Left ventricle myocardium superior (tissue), 1 donor: ENCODE measurements at regions not wholly inside any gene's neighbourhood (a gene's known extent, or its start where the extent isn't known, plus 50 kb on each side); places are given as distances from the start of the nearest gene placed in this dataset.

Experiments used
- ATAC-seq: fragments of 200-7000 bp; cut with Tn5 transposase; one replicate; pipeline ENCODE4 v1.9.1; 2020; ENCODE audit warnings: mild to moderate bottlenecking, moderate library complexity
- DNase-seq: peaks from one replicate; pipeline ENCODE4 v3.0.0-alpha.2; 2020
- intact Hi-C: fragments of 100-400 bp; cut with micrococcal nuclease; formaldehyde crosslinking; loops from one replicate; pipeline ENCODE4 v1.11.0; 2022
- donor health status: DM: no; HTN: yes; CAD: no; lungs with severe emphysema.

DNA sequence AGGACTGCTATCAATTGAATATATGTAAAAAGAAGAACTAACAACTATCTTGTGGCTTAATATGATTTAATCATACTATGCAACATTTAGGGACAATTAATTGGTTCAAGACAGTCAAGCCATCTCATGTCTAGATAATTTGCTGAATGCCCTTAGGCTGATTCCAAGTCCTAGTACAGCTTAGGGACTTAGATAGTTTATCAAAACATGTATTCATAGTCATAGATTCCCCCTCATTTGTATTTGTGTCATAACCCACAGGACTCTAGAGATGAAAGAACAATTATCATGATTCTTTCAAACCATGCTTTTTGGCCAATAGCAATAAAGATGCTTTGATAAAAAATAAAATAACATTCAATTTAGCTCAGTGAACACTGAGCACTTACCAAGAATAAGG, 607.6 kb downstream of the SLITRK1 start:
- DNase-seq, result no peak
- intact Hi-C loops, result no loop called here
- no peak for ATAC-seq

GRCh38 chr13:83272652-83273240, 609.5 kb downstream of the SLITRK1 start:
- DNase-seq (no peak), ATAC-seq (no peak)
- intact Hi-C loops, result no loop called here

- ATAC-seq (no peak), DNase-seq (no peak)
- intact Hi-C loops, result no loop called here
These were observed 610.2 kb downstream of the SLITRK1 start for GRCh38 chr13:83272076-83272475.

- DNase-seq (no peak), ATAC-seq (no peak)
- intact Hi-C loops, result no loop called here
These were observed 617.0 kb downstream of the SLITRK1 start for GRCh38 chr13:83265279-83265678.

- DNase-seq (no peak), ATAC-seq (no peak)
- intact Hi-C loops, result no loop called here
These were observed 633.5 kb downstream of the SLITRK1 start for GRCh38 chr13:83248751-83249150.

GRCh38 chr13:83232626-83233025, 649.6 kb downstream of the SLITRK1 start:
- intact Hi-C loops, result no loop called here
- no peak for ATAC-seq
- DNase-seq, result no peak

DNA sequence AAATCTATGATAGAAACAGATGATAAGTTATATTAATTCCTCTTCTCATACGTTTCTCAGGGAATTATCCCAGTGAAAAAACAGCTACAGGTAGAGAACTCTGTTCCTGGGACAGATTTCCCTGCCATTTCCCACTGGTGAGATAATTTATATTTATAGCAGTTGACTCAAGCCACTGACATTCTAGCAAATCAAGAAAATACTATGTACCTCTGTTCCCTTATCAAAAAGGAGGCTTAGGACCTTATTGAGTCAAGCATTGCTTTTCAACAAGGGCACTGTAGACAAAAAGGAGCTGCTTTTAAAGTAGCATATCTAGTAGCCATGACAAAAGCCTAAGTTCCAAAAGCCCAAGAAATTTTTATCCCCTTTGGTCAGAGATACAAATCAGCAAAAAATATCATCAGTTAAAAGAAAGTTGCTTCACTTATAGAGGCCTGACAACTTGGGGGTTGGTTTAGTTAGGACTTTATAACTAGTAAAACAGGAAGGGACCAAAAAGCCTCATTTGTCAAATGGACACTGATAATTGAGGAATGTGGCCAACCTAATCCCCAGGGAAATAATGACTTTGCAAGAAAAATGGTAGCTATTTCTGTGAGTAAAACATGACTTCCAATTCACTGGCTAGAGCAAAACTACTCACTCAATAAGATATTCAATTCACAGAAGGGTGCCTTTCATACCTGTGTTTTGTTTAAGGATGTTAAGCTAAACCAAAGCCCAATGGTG, 652.5 kb downstream of the SLITRK1 start:
- intact Hi-C loops, result no loop called here
- ATAC-seq, result no peak
- no peak for DNase-seq

- no peak for DNase-seq
- intact Hi-C loops, result no loop called here
- no peak for ATAC-seq
These were observed 658.7 kb downstream of the SLITRK1 start for GRCh38 chr13:83223546-83223945.

DNA sequence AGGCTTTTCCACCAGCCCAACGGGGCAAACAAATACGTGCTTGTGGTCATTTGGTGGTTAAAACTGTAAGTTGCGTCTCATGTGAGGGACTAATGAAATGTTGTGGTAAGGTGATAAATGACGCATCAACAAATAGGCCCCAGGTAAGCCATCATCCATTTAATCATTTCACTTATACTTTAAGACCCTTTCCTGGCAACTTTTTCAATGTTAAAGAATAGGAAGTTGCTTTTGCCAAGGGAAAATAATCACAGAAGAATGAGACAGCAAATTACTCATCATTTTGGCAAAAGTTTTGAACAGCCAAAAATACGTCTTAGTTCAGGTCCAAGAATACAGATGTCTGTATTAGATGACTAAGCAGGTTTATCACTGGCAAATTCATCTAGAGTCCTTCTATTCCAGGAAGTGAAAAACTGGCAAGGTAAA, 660.4 kb downstream of the SLITRK1 start:
- intact Hi-C loops, result no loop called here
- ATAC-seq, result no peak
- no peak for DNase-seq

DNA sequence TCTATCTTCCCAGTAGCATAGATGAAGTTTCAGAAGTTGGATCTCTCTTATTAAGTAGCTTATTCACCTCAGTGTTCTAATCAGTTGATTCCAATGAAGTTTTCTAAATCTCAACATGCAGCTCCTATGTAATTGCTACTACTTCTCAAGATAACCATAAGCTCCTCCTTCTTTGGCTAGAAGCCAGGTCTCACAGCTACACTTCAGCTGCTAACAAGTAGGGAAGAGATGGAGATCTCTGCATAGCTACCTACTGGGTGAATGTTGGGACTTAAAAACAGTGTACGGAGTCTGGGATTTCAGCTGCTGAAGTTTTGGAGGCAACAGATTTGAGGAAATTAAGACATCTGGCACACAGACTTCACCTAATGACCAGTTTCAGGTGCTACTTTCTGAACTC, 661.0 kb downstream of the SLITRK1 start:
- ATAC-seq (no peak), DNase-seq (no peak)
- intact Hi-C loops, result no loop called here

DNA sequence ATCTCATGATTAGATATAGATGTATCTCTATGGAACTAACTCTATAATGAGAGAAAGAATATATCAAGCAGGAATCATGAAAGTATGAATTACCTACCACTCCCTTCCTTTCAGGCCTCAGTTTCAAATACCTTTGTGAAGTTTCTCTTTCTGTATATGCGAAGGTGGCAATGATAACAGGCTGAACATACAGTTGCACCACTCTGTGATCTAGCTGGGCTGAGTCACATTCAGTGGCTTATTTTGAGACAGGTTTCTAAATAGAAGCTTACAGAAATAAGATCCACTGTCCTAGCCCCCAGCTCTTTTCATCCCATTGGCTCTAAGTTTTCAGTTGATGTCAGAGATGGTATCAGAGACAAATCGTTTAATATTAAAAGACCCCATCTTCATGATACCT, 662.0 kb downstream of the SLITRK1 start:
- intact Hi-C loops, result no loop called here
- ATAC-seq, result no peak
- no peak for DNase-seq

GRCh38 chr13:83219832-83220231, 662.4 kb downstream of the SLITRK1 start:
- ATAC-seq, result no peak

GRCh38 chr13:83216479-83217245, 665.6 kb downstream of the SLITRK1 start:
- ATAC-seq (no peak), DNase-seq (no peak)
- intact Hi-C loops, result no loop called here

More at GRCh38 chr13:83219832-83220231, 662.4 kb downstream of the SLITRK1 start:
- DNase-seq, result no peak
- intact Hi-C loops, result no loop called here

DNA sequence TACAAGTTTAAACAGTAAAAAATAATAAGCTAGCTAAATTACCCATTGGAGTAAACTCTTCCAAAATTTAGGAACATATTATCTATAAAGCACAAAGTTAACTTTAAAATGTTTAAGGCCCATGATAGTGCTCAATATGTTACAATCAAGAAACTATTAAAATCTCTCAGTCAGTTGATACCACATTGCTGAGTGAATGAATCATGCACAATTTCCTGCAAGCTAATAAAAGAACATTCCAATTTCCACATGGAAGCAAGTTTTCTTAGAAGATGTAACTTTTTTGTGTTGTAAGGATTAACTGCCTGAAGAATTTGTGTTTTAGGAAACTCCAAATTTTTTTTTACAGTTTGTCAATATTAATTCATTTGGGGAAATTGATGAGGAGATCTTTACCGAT, 666.6 kb downstream of the SLITRK1 start:
- no peak for DNase-seq
- no peak for ATAC-seq
- intact Hi-C loops, result no loop called here

DNA sequence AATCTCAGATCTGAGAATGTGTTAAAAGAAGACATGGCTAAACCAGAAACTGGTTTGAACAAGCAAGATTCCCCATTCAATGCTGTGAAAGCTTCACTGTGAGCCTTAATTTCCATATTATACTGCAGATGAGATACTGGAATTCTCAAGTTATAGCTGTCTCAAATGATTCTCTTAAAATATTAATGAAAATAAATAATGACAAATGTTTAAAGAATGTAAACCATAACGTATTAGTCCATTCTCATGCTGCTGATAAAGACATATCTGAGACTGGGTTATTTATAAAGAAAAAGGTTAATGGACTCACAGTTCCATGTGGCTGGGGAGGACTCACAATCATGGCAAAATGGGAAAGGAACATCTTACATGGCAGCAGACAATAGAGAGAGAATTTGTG, 667.8 kb downstream of the SLITRK1 start:
- DNase-seq, result no peak
- intact Hi-C loops, result no loop called here
- ATAC-seq, result no peak

GRCh38 chr13:83211301-83211700, 671.0 kb downstream of the SLITRK1 start:
- no peak for ATAC-seq
- no peak for DNase-seq
- intact Hi-C loops, result no loop called here

- no peak for ATAC-seq
- intact Hi-C loops, result no loop called here
- DNase-seq, result no peak
These were observed 677.4 kb downstream of the SLITRK1 start for GRCh38 chr13:83204886-83205285.

DNA sequence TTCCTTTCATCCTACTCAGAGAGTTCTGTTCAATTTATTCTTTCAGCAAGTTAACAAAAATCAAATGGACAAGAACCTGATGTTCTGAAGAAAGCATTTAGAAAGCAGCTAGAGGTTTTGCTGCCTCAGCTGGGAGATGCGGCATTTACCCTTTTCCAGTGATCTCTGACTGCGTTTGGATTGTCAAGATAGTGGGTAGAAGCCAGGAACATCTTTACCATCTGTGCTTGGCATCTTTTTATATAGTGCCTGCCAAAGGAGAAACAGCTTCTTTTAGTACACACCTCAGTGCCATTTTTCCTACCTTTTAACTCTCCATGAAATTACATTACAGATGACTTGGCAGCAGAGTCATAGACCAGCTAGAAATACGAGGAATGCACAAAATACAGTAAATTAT, 680.8 kb downstream of the SLITRK1 start:
- intact Hi-C loops, result no loop called here
- DNase-seq (no peak), ATAC-seq (no peak)

GRCh38 chr13:83197316-83197715, 685.0 kb downstream of the SLITRK1 start:
- ATAC-seq, result no peak
- DNase-seq, result no peak
- intact Hi-C loops, result no loop called here

GRCh38 chr13:83190020-83190419, 692.3 kb downstream of the SLITRK1 start:
- DNase-seq (no peak), ATAC-seq (no peak)
- intact Hi-C loops, result no loop called here

DNA sequence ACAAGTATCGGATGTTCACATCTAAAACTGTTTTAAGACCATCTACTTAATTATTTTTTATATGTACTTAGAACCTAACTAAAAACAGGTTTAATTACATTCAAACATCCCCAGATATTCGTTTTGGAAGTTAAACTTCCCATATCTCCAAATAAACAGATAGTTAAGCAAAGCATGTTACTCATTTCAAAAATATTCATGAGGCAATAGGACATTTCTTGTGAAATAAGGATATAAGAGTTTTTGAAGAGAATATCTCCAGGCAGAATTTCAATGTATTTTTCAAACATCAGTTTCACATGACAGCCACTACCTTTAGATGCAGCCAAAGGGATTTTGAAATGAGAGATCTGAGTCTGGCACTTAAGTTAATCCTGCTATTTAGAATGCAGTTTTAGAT, 697.5 kb downstream of the SLITRK1 start:
- DNase-seq, result no peak
- intact Hi-C loops, result no loop called here
- ATAC-seq, result no peak
